Skin epidermis (tissue), 12 donors: ENCODE measurements at regions not wholly inside any gene's neighbourhood (a gene's known extent, or its start where the extent isn't known, plus 50 kb on each side); places are given as distances from the start of the nearest gene placed in this dataset.

Experiments
- H3K27ac ChIP-seq, 21 experiments: fragments of 200-600 bp; sonication (generic) in 11 of 21; one replicate each; pipeline ENCODE4 v1.5.0; 2020; ENCODE audit warnings: mild to moderate bottlenecking in 3 of 21, inconsistent platforms in 2 of 21, moderate library complexity in 2 of 21
- H3K4me3 ChIP-seq, 7 experiments: fragments of 200-600 bp; sonication (generic) in 2 of 7; one replicate each; pipeline ENCODE4 v1.5.0; 2020; ENCODE audit warnings: inconsistent platforms in 2 of 7, mild to moderate bottlenecking in 2 of 7, moderate library complexity in 1 of 7

GRCh38 chr6:5946701-5947100 lies 60.0 kb downstream of the NRN1 start:
- Histone ChIP-seq H3K27ac (no peak overlapping the region), H3K4me3 (no peak overlapping the region)

GRCh38 chr6:5946181-5946580 lies 60.5 kb downstream of the NRN1 start:
- Histone ChIP-seq H3K4me3 (no peak overlapping the region), H3K27ac (no peak overlapping the region)

GRCh38 chr6:5943591-5943990 lies 63.1 kb downstream of the NRN1 start:
- Histone ChIP-seq H3K4me3 (no peak overlapping the region), H3K27ac (no peak overlapping the region)

GRCh38 chr6:5942591-5942990 lies 64.1 kb downstream of the NRN1 start:
- no peak overlapping the region for H3K4me3 ChIP-seq

GRCh38 chr6:5941188-5941587 lies 65.5 kb downstream of the NRN1 start:
- H3K4me3 ChIP-seq = no peak overlapping the region
- H3K27ac ChIP-seq = peak overlapping the region in 2 of 21 experiments; percentile 18 to 29

More at GRCh38 chr6:5942591-5942990, 64.1 kb downstream of the NRN1 start:
- H3K27ac ChIP-seq = no peak overlapping the region

GRCh38 chr6:5938934-5939333 lies 67.8 kb downstream of the NRN1 start:
- Histone ChIP-seq H3K4me3 (no peak overlapping the region), H3K27ac (no peak overlapping the region)

- H3K4me3 ChIP-seq = no peak overlapping the region
- no peak overlapping the region for H3K27ac ChIP-seq
Measured at GRCh38 chr6:5937936-5938706, 68.6 kb downstream of the NRN1 start.

GRCh38 chr6:5937169-5937909 lies 69.4 kb downstream of the NRN1 start:
- Histone ChIP-seq H3K27ac (no peak overlapping the region), H3K4me3 (no peak overlapping the region)

GRCh38 chr6:5936631-5937030 lies 70.1 kb downstream of the NRN1 start:
- no peak overlapping the region for H3K4me3 ChIP-seq
- no peak overlapping the region for H3K27ac ChIP-seq

- Histone ChIP-seq H3K4me3 (no peak overlapping the region), H3K27ac (no peak overlapping the region)
Measured at GRCh38 chr6:5936140-5936539, 70.6 kb downstream of the NRN1 start.

GRCh38 chr6:5930968-5931367 lies 75.8 kb downstream of the NRN1 start:
- Histone ChIP-seq H3K4me3 (no peak overlapping the region), H3K27ac (no peak overlapping the region)

- Histone ChIP-seq H3K27ac (no peak overlapping the region), H3K4me3 (no peak overlapping the region)
Measured at GRCh38 chr6:5930143-5930770, 76.5 kb downstream of the NRN1 start.

GRCh38 chr6:5923840-5924239 lies 82.9 kb downstream of the NRN1 start:
- no peak overlapping the region for H3K4me3 ChIP-seq
- no peak overlapping the region for H3K27ac ChIP-seq

GRCh38 chr6:5922230-5922629 lies 84.5 kb downstream of the NRN1 start:
- H3K4me3 ChIP-seq = no peak overlapping the region

GRCh38 chr6:5909721-5910120 lies 97.0 kb downstream of the NRN1 start:
- Histone ChIP-seq H3K4me3 (no peak overlapping the region), H3K27ac (no peak overlapping the region)

More at GRCh38 chr6:5922230-5922629, 84.5 kb downstream of the NRN1 start:
- H3K27ac ChIP-seq = no peak overlapping the region

- peak overlapping the region in 2 of 21 experiments; percentile 55 to 80 for H3K27ac ChIP-seq
- no peak overlapping the region for H3K4me3 ChIP-seq
Measured at GRCh38 chr6:5906842-5907241, 99.9 kb downstream of the NRN1 start.

GRCh38 chr6:5906340-5906670 lies 100.4 kb downstream of the NRN1 start:
- H3K4me3 ChIP-seq = no peak overlapping the region
- H3K27ac ChIP-seq = peak overlapping the region in 8 of 21 experiments; percentile 25 to 80 (median 58)

GRCh38 chr6:5905431-5906339 lies 101.0 kb downstream of the NRN1 start:
- no peak overlapping the region for H3K4me3 ChIP-seq

GRCh38 chr6:5904532-5904931 lies 102.2 kb downstream of the NRN1 start:
- Histone ChIP-seq H3K27ac (peak overlapping the region in 2 of 21 experiments; percentile 67 to 80), H3K4me3 (no peak overlapping the region)

More at GRCh38 chr6:5905431-5906339, 101.0 kb downstream of the NRN1 start:
- peak overlapping the region in 13 of 21 experiments; percentile 14 to 80 (median 53) for H3K27ac ChIP-seq
